ENCODE measurements at regions not wholly inside any gene's neighbourhood (a gene's known extent, or its start where the extent isn't known, plus 50 kb on each side); places are given as distances from the start of the nearest gene placed in this dataset.

- Histone ChIP-seq H3K27me3 (peaks cover 0 to 27% of the 10 kb centered on the region in 2 donors), H3K27ac (no peak overlapping the region), H3K9me3 (no peaks in the 10 kb centered on the region), H3K4me3 (no peak overlapping the region), H3K36me3 (no peaks in the 10 kb centered on the region), H3K4me1 (peaks cover 0 to 12% (median 5%) of the 10 kb centered on the region in 4 donors)
- no peak for DNase-seq
- TF ChIP-seq CTCF (IDR thresholded peaks at IDR 0.05): no peak
- intact Hi-C loops (cut with DNase I; ENCODE audit: low total_unique reads): no loop called here
Observed at GRCh38 chr2:120583121-120583520, 152.5 kb upstream of the GLI2 start.

- intact Hi-C loops (cut with DNase I; ENCODE audit: low total_unique reads): no loop called here
- peaks cover 0 to 12% (median 5%) of the 10 kb centered on the region in 4 donors for H3K4me1 ChIP-seq
- no peak overlapping the region for H3K27ac ChIP-seq
- peaks cover 0 to 31% of the 10 kb centered on the region in 2 donors for H3K27me3 ChIP-seq
- no peaks in the 10 kb centered on the region for H3K36me3 ChIP-seq
- no peak for DNase-seq
- H3K4me3 ChIP-seq: no peak overlapping the region
- no peak for TF ChIP-seq CTCF (IDR thresholded peaks at IDR 0.05)
- no peaks in the 10 kb centered on the region for H3K9me3 ChIP-seq
Observed at GRCh38 chr2:120583851-120584570, 151.7 kb upstream of the GLI2 start.

GRCh38 chr2:120586507-120587278 is 149.0 kb upstream of the GLI2 start:
- Histone ChIP-seq H3K4me1 (peaks cover 0 to 12% (median 5%) of the 10 kb centered on the region in 4 donors), H3K4me3 (no peak overlapping the region), H3K27me3 (peaks cover 0 to 31% of the 10 kb centered on the region in 2 donors), H3K36me3 (no peaks in the 10 kb centered on the region), H3K9me3 (no peaks in the 10 kb centered on the region), H3K27ac (no peak overlapping the region)
- no peak for TF ChIP-seq CTCF (IDR thresholded peaks at IDR 0.05)
- intact Hi-C loops (cut with DNase I; ENCODE audit: low total_unique reads): no loop called here
- no peak for DNase-seq

- H3K36me3 ChIP-seq: no peaks in the 10 kb centered on the region
- TF ChIP-seq CTCF (IDR thresholded peaks at IDR 0.05): no peak
- intact Hi-C loops (cut with DNase I; ENCODE audit: low total_unique reads): no loop called here
Observed at GRCh38 chr2:120587279-120587996, 148.2 kb upstream of the GLI2 start.

GRCh38 chr2:120587997-120588336 is 147.7 kb upstream of the GLI2 start:
- peaks cover 0 to 31% of the 10 kb centered on the region in 2 donors for H3K27me3 ChIP-seq
- intact Hi-C loops (cut with DNase I; ENCODE audit: low total_unique reads): no loop called here
- no peak for DNase-seq
- H3K4me1 ChIP-seq: peaks cover 0 to 12% (median 5%) of the 10 kb centered on the region in 4 donors
- no peak overlapping the region for H3K4me3 ChIP-seq
- no peaks in the 10 kb centered on the region for H3K9me3 ChIP-seq
- H3K36me3 ChIP-seq: no peaks in the 10 kb centered on the region
- TF ChIP-seq CTCF (IDR thresholded peaks at IDR 0.05): no peak
- no peak overlapping the region for H3K27ac ChIP-seq

More at GRCh38 chr2:120587279-120587996, 148.2 kb upstream of the GLI2 start:
- H3K9me3 ChIP-seq: no peaks in the 10 kb centered on the region
- no peak overlapping the region for H3K4me3 ChIP-seq
- peaks cover 0 to 12% (median 5%) of the 10 kb centered on the region in 4 donors for H3K4me1 ChIP-seq
- peaks cover 0 to 31% of the 10 kb centered on the region in 2 donors for H3K27me3 ChIP-seq
- no peak for DNase-seq
- no peak overlapping the region for H3K27ac ChIP-seq

Measured in tibial artery (tissue), 4 donors.